ENCODE measurements at regions not wholly inside any gene's neighbourhood (a gene's known extent, or its start where the extent isn't known, plus 50 kb on each side); places are given as distances from the start of the nearest gene placed in this dataset.

GRCh38 chr16:73226675-73227074 lies 178.7 kb upstream of the ZFHX3 start:
- POLR2A ChIA-PET: no interaction called here
- no peak for ATAC-seq
- no peaks in the 10 kb centered on the region for H3K27me3 Mint-ChIP-seq
- DNase-seq: no peak
- H3K9me3 Mint-ChIP-seq: peaks cover 0 to 2% (median 0%) of the 10 kb centered on the region in 9 donors
- no peak overlapping the region for H3K4me3 Mint-ChIP-seq
- no peak overlapping the region for H3K27ac Mint-ChIP-seq
- no peaks in the 10 kb centered on the region for H3K36me3 Mint-ChIP-seq
- no peaks in the 10 kb centered on the region for H3K4me1 Mint-ChIP-seq

DNA sequence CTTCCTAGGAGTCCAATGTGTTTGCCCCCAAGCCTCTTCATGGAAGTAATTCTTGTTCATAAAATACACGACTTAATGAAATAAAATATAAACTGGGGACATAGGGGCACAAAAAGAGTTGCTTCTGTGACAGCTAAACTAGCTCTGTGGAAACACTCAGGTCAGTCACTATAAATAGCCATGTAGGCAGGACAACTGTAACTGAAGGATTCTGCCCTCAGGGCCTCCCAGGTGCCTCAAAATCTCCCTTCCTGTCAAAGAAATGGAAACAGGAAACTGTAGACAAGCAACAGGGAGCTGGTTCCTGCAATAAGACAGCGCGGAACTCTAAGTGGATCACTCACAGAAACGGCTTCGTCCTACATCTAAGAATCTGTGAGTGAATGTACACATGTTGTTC lies 178.1 kb upstream of the ZFHX3 start:
- Mint-ChIP-seq H3K9me3 (peaks cover 0 to 2% (median 0%) of the 10 kb centered on the region in 9 donors), H3K36me3 (no peaks in the 10 kb centered on the region), H3K27me3 (peaks cover 0 to 1% (median 0%) of the 10 kb centered on the region in 5 donors), H3K27ac (no peak overlapping the region), H3K4me1 (no peaks in the 10 kb centered on the region), H3K4me3 (no peak overlapping the region)
- no peak for ATAC-seq
- POLR2A ChIA-PET: no interaction called here
- DNase-seq: no peak

- Mint-ChIP-seq H3K36me3 (no peaks in the 10 kb centered on the region), H3K27ac (no peak overlapping the region), H3K9me3 (peaks cover 0 to 10% (median 0%) of the 10 kb centered on the region in 9 donors), H3K27me3 (peaks cover 0 to 10% (median 2%) of the 10 kb centered on the region in 5 donors), H3K4me1 (no peaks in the 10 kb centered on the region), H3K4me3 (no peak overlapping the region)
- ATAC-seq (no peak), DNase-seq (no peak)
- POLR2A ChIA-PET: no interaction called here
These were observed 172.9 kb upstream of the ZFHX3 start for GRCh38 chr16:73220836-73221235.

DNA sequence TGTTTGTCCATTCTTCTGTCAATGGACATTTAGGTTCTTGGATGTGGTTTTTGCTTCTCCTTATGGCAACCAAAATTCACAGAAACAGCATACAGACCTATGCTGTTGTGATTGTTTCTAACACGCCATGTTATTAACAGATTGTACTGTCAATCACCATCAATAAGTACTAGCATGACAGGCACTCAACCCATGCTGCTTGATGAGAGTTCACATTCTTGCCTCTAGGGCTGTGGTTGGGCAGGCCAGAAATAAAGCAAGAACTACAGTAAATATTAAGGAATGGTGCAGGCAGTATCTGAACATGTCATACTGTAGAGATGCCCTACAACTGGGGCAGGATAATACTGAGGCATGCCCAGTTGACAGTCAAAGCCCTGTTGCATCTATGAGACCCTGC lies 171.2 kb upstream of the ZFHX3 start:
- Mint-ChIP-seq H3K27me3 (peaks cover 0 to 10% (median 3%) of the 10 kb centered on the region in 5 donors), H3K4me3 (no peak overlapping the region), H3K4me1 (no peaks in the 10 kb centered on the region), H3K27ac (no peak overlapping the region), H3K9me3 (peaks cover 0 to 14% (median 0%) of the 10 kb centered on the region in 9 donors), H3K36me3 (no peaks in the 10 kb centered on the region)
- no peak for ATAC-seq
- POLR2A ChIA-PET: no interaction called here
- no peak for DNase-seq

DNA sequence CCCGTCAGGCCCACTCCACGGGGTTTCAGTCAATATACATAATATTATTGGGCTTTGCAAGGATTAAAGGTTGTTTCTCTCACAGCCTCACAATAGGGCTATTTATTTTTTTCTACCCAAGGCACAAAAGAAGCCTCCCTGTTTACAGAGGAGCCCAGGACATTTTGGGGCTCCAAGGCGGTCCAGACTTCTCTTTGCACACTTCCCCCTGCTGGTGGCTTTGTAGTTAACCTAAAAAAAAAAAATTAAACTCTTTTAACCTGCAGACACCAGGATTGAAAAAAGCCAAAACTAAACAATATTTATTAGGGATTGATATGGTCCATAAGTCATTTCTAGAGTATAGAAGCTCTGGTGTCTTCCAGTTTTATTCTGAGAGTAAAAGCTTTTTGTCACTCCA lies 169.7 kb upstream of the ZFHX3 start:
- Mint-ChIP-seq H3K4me3 (no peak overlapping the region), H3K27me3 (peaks cover 0 to 10% (median 3%) of the 10 kb centered on the region in 5 donors), H3K9me3 (peaks cover 0 to 14% (median 0%) of the 10 kb centered on the region in 9 donors), H3K27ac (no peak overlapping the region), H3K4me1 (no peaks in the 10 kb centered on the region), H3K36me3 (no peaks in the 10 kb centered on the region)
- POLR2A ChIA-PET: no interaction called here
- no peak for DNase-seq
- no peak for ATAC-seq

GRCh38 chr16:73216932-73217331 lies 169.0 kb upstream of the ZFHX3 start:
- ATAC-seq (no peak), DNase-seq (no peak)
- Mint-ChIP-seq H3K4me3 (no peak overlapping the region), H3K27me3 (peaks cover 0 to 10% (median 3%) of the 10 kb centered on the region in 5 donors), H3K27ac (no peak overlapping the region), H3K4me1 (no peaks in the 10 kb centered on the region), H3K36me3 (no peaks in the 10 kb centered on the region), H3K9me3 (peaks cover 0 to 14% (median 0%) of the 10 kb centered on the region in 9 donors)
- POLR2A ChIA-PET: no interaction called here

GRCh38 chr16:73215678-73216377 lies 167.9 kb upstream of the ZFHX3 start:
- ATAC-seq: no peak
- no peaks in the 10 kb centered on the region for H3K36me3 Mint-ChIP-seq
- H3K4me3 Mint-ChIP-seq: no peak overlapping the region

DNA sequence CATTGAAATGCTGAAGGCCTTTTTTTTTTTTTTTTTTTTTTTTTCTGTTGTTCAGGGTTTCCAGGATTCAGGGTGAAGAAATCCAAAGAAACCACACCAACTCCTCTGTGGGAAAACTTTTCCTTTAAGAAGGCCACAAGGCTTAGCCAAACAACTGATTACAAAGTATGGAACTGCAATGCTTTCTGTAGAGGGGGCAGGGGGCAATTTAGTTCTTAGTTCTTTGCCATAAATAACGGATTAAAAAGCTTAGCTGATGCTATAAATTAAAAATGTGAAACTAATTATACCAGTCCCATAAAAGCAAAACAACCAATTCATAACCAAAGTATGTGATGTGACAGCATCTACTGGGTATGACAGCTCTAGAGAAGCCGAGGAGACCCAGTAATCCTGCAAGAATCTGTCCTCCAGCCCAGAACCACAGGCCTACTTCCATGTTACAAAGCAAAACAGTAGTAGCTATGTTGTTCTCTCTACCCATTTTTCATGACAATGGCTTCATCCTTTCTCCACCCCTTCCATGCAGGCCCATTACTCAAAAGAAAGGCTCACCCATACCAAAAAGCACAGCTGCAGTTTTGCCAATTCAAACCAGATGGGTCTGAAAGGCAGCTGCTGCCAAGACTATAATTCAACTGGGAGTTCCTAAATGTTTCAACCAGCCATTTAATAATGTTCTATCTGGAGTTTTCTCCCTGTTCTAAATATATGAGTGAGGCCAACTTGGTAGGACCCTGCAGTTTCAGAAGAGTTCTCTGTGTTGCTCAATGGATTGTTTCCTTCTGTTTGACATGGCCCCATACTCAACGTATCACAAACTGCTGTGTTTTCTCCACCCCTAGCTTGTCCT lies 167.1 kb upstream of the ZFHX3 start:
- POLR2A ChIA-PET: no interaction called here
- Mint-ChIP-seq H3K36me3 (no peaks in the 10 kb centered on the region), H3K27ac (no peak overlapping the region), H3K4me1 (no peaks in the 10 kb centered on the region), H3K9me3 (peaks cover 0 to 14% (median 0%) of the 10 kb centered on the region in 9 donors), H3K4me3 (no peak overlapping the region), H3K27me3 (peaks cover 0 to 4% (median 2%) of the 10 kb centered on the region in 5 donors)
- no peak for DNase-seq
- no peak for ATAC-seq

More at GRCh38 chr16:73215678-73216377, 167.9 kb upstream of the ZFHX3 start:
- no peaks in the 10 kb centered on the region for H3K4me1 Mint-ChIP-seq
- no peak for DNase-seq
- POLR2A ChIA-PET: no interaction called here
- H3K27ac Mint-ChIP-seq: no peak overlapping the region
- H3K27me3 Mint-ChIP-seq: peaks cover 0 to 9% (median 2%) of the 10 kb centered on the region in 5 donors
- H3K9me3 Mint-ChIP-seq: peaks cover 0 to 14% (median 0%) of the 10 kb centered on the region in 9 donors

DNA sequence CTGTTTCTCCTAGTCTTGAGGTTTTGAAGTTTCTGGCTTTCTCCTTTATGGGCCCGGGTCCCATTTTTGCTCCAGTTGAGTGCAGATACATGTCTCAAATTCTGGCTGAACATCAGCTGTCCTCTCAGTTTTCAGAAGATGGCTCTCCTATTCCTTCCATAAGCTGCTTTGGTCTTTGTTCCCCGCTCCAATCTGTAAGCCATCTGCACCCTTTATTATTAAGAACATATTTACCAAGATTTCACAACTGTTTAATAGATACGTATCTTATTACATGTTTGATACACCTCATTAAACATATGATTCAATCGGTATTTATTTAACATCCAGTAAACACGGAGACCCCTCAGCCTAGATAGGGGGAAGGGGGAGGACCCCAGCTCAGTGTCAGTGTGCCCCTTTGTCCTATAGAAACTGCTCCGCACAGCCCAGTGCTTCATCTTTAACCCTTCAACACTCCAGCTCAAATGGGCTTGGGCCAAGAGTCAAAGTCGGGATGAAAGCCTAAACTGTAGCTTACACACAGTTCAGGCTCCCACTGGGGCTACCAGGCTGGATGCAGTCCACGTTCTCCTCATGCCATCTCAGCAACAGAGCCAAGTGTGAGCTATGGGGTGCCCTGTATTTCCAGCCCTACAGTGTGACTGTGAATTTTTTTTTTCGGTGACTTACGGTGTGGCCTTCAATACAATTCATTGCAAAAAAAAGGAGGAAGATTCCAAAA lies 166.0 kb upstream of the ZFHX3 start:
- no peak overlapping the region for H3K4me3 Mint-ChIP-seq
- H3K4me1 Mint-ChIP-seq: no peaks in the 10 kb centered on the region
- no peak for ATAC-seq
- H3K27ac Mint-ChIP-seq: no peak overlapping the region
- peaks cover 0 to 3% (median 2%) of the 10 kb centered on the region in 5 donors for H3K27me3 Mint-ChIP-seq
- no peak for DNase-seq
- H3K36me3 Mint-ChIP-seq: no peaks in the 10 kb centered on the region
- H3K9me3 Mint-ChIP-seq: peaks cover 0 to 14% (median 0%) of the 10 kb centered on the region in 9 donors
- POLR2A ChIA-PET: no interaction called here

DNA sequence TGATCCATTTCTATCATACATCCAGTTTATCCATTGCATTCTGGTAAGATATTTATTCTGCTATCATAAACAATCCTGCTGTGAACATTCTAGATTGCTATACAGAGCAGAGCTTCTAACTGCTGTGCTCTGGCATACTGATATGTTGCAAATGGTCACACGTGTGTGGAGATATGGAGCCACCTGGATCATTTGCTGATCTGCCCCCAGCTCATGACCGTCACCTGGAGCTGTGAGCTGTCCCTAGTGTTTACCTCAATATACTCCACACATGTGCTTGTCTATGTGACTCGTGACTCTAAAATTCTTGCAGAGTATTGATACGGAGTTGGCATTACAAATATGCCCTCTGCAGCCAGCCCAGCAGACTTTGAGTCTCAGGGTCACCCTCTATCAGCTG lies 164.5 kb upstream of the ZFHX3 start:
- Mint-ChIP-seq H3K36me3 (no peaks in the 10 kb centered on the region), H3K9me3 (peaks cover 0 to 14% (median 0%) of the 10 kb centered on the region in 9 donors), H3K4me3 (no peak overlapping the region), H3K4me1 (no peaks in the 10 kb centered on the region), H3K27me3 (peaks cover 0 to 3% (median 0%) of the 10 kb centered on the region in 5 donors), H3K27ac (no peak overlapping the region)
- ATAC-seq: no peak
- no peak for DNase-seq
- POLR2A ChIA-PET: no interaction called here

DNA sequence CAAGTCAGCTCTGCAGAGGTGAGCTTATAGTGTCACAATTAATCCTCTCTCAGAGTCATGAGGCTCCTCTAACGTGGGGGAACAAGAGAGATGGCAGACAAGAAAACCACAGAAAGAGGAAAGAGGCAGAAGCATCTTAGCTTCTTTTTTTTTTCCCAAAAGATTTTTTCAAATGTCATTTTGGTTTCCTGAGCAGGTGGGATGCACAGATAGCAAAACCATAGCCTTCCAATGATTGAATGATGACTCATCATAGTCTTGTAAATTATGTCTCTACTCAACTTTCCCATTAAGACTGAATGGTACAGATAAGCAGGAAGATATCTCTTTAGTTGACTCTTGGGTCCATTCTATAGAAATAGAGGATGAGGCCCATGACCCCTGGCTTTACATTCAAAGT lies 162.8 kb upstream of the ZFHX3 start:
- H3K27ac Mint-ChIP-seq: no peak overlapping the region
- peaks cover 0 to 3% (median 0%) of the 10 kb centered on the region in 9 donors for H3K9me3 Mint-ChIP-seq
- POLR2A ChIA-PET: no interaction called here
- no peak for DNase-seq
- no peaks in the 10 kb centered on the region for H3K4me1 Mint-ChIP-seq
- peaks cover 0 to 3% (median 0%) of the 10 kb centered on the region in 5 donors for H3K27me3 Mint-ChIP-seq
- H3K4me3 Mint-ChIP-seq: no peak overlapping the region
- no peaks in the 10 kb centered on the region for H3K36me3 Mint-ChIP-seq
- no peak for ATAC-seq

DNA sequence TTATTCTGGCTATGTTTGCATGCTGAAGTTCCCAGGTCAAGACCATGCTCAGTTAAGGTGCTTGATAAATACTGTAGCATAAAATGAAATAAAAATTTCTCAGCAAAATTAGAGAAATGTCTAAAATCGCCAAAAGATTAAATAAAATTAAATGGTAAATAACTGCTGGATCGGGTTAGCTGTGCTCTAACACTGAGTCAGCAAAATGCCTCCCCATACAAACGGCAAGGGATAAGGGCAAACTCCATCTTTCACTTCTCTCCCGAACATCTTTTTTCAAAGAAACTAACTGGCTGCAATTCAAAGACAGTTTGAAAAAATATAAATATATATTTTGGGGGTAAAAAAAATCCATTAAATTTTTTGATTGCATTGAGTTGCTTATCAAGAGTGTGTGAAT lies 162.2 kb upstream of the ZFHX3 start:
- Mint-ChIP-seq H3K27me3 (peaks cover 0 to 7% (median 2%) of the 10 kb centered on the region in 5 donors), H3K4me3 (no peak overlapping the region), H3K4me1 (no peaks in the 10 kb centered on the region), H3K27ac (no peak overlapping the region), H3K9me3 (peaks cover 0 to 2% (median 0%) of the 10 kb centered on the region in 9 donors), H3K36me3 (no peaks in the 10 kb centered on the region)
- ATAC-seq (no peak), DNase-seq (no peak)
- POLR2A ChIA-PET: no interaction called here

DNA sequence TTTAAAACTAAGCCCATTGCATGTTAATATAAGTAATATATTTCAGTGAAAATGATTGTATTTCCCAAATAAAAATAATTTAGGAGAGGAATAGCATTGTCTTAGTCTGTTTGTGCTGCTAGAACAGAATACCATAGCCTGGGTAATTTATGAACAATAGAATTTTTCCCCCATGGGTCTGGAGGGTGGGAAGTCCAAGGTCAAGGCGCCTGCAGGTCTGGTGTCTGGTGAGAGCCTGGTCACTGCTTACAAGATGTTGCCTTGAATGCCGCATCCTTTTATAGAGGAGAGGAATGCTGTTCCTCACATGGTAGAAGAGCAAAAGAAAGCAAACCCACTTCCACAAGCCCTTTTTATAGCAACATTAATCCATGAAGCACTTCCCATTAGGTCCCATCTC lies 161.3 kb upstream of the ZFHX3 start:
- POLR2A ChIA-PET: no interaction called here
- H3K4me1 Mint-ChIP-seq: no peaks in the 10 kb centered on the region
- H3K36me3 Mint-ChIP-seq: no peaks in the 10 kb centered on the region
- H3K4me3 Mint-ChIP-seq: no peak overlapping the region
- H3K27me3 Mint-ChIP-seq: peaks cover 0 to 5% (median 2%) of the 10 kb centered on the region in 5 donors
- DNase-seq (no peak), ATAC-seq (no peak)
- no peak overlapping the region for H3K27ac Mint-ChIP-seq
- H3K9me3 Mint-ChIP-seq: peaks cover 0 to 2% (median 0%) of the 10 kb centered on the region in 9 donors

All from naive thymus-derived CD8-positive, alpha-beta T cell (primary cell).